ENCODE measurements at regions not wholly inside any gene's neighbourhood (a gene's known extent, or its start where the extent isn't known, plus 50 kb on each side); places are given as distances from the start of the nearest gene placed in this dataset.
"Not testable (repeated sequence)": the region's sequence is repeated elsewhere in the genome, so short reads cannot be mapped to it uniquely, and the experiment has no call there.

- no peak overlapping the region for H3K27ac ChIP-seq (ENCODE audit: low read length)
- ATAC-seq (no peak), DNase-seq (no peak)
- Mint-ChIP-seq H3K4me1 (no peaks in the 10 kb centered on the region), H3K4me3 (no peak overlapping the region), H3K9me3 (no peaks in the 10 kb centered on the region), H3K27me3 (ENCODE audit: low read depth in 2 of 2) (peaks cover 6 to 30% of the 10 kb centered on the region in 2 donors), H3K27ac (no peak overlapping the region), H3K36me3 (no peaks in the 10 kb centered on the region)
- H3K27me3 ChIP-seq (ENCODE audit: control insufficient read depth, insufficient read depth, low read length): no peaks in the 10 kb centered on the region
- 25% methylated on average over 1 of the region's 1 CpG for WGBS (ENCODE audit: insufficient coverage)
- no peaks in the 10 kb centered on the region for H3K4me1 ChIP-seq (ENCODE audit: control insufficient read depth, insufficient read depth, low read length)
- no peak for TF ChIP-seq CTCF (IDR thresholded peaks at IDR 0.05)
- H3K4me3 ChIP-seq (ENCODE audit: low read length): no peak overlapping the region
- intact Hi-C loops (cut with micrococcal nuclease): no loop called here
- H3K36me3 ChIP-seq (ENCODE audit: control insufficient read depth, insufficient read depth, low read length): no peaks in the 10 kb centered on the region
- H3K9me3 ChIP-seq (ENCODE audit: control insufficient read depth, insufficient read depth, low read length): no peaks in the 10 kb centered on the region
Measured at GRCh38 chr12:125341422-125341821, 276.2 kb downstream of the AACS start.

- Mint-ChIP-seq H3K4me3 (no peak overlapping the region), H3K9me3 (no peaks in the 10 kb centered on the region), H3K4me1 (no peaks in the 10 kb centered on the region), H3K27ac (no peak overlapping the region), H3K27me3 (ENCODE audit: low read depth in 2 of 2) (peaks cover 6 to 15% of the 10 kb centered on the region in 2 donors), H3K36me3 (no peaks in the 10 kb centered on the region)
- 82% methylated on average over 2 of the region's 3 CpGs for WGBS (ENCODE audit: insufficient coverage)
- H3K27ac ChIP-seq (ENCODE audit: low read length): no peak overlapping the region
- ATAC-seq: no peak
- TF ChIP-seq CTCF (IDR thresholded peaks at IDR 0.05): no peak
- intact Hi-C loops (cut with micrococcal nuclease): no loop called here
- DNase-seq: no peak
- H3K27me3 ChIP-seq (ENCODE audit: control insufficient read depth, insufficient read depth, low read length): no peaks in the 10 kb centered on the region
- H3K4me1 ChIP-seq (ENCODE audit: control insufficient read depth, insufficient read depth, low read length): no peaks in the 10 kb centered on the region
- H3K4me3 ChIP-seq (ENCODE audit: low read length): no peak overlapping the region
- H3K9me3 ChIP-seq (ENCODE audit: control insufficient read depth, insufficient read depth, low read length): no peaks in the 10 kb centered on the region
- no peaks in the 10 kb centered on the region for H3K36me3 ChIP-seq (ENCODE audit: control insufficient read depth, insufficient read depth, low read length)
Measured at GRCh38 chr12:125343649-125344048, 278.4 kb downstream of the AACS start.

- Mint-ChIP-seq H3K27me3 (ENCODE audit: low read depth in 2 of 2) (peaks cover 3 to 17% of the 10 kb centered on the region in 2 donors), H3K4me1 (no peaks in the 10 kb centered on the region), H3K9me3 (no peaks in the 10 kb centered on the region), H3K36me3 (no peaks in the 10 kb centered on the region), H3K4me3 (no peak overlapping the region), H3K27ac (no peak overlapping the region)
- intact Hi-C loops (cut with micrococcal nuclease): no loop called here
- TF ChIP-seq CTCF (IDR thresholded peaks at IDR 0.05): no peak
- ATAC-seq (no peak), DNase-seq (no peak)
- Histone ChIP-seq H3K27ac (ENCODE audit: low read length) (no peak overlapping the region), H3K4me3 (ENCODE audit: low read length) (no peak overlapping the region), H3K9me3 (ENCODE audit: control insufficient read depth, insufficient read depth, low read length) (no peaks in the 10 kb centered on the region), H3K4me1 (ENCODE audit: control insufficient read depth, insufficient read depth, low read length) (no peaks in the 10 kb centered on the region), H3K27me3 (ENCODE audit: control insufficient read depth, insufficient read depth, low read length) (no peaks in the 10 kb centered on the region), H3K36me3 (ENCODE audit: control insufficient read depth, insufficient read depth, low read length) (no peaks in the 10 kb centered on the region)
- WGBS (ENCODE audit: insufficient coverage): 3% methylated on average over 3 of the region's 4 CpGs
Measured at GRCh38 chr12:125346362-125346761, 281.1 kb downstream of the AACS start.

GRCh38 chr12:125351788-125352187, 286.6 kb downstream of the AACS start:
- H3K27ac Mint-ChIP-seq: no peak overlapping the region
- H3K36me3 Mint-ChIP-seq: no peaks in the 10 kb centered on the region
- H3K9me3 ChIP-seq (ENCODE audit: control insufficient read depth, insufficient read depth, low read length): no peaks in the 10 kb centered on the region
- no peaks in the 10 kb centered on the region for H3K4me1 ChIP-seq (ENCODE audit: control insufficient read depth, insufficient read depth, low read length)
- DNase-seq (no peak), ATAC-seq (no peak)
- 83% methylated on average over 2 of the region's 2 CpGs for whole genome bisulfite sequencing (ENCODE audit: insufficient coverage)
- peaks cover 0 to 17% of the 10 kb centered on the region in 2 donors for H3K27me3 Mint-ChIP-seq (ENCODE audit: low read depth in 2 of 2)
- TF ChIP-seq CTCF (IDR thresholded peaks at IDR 0.05): no peak
- H3K4me3 ChIP-seq (ENCODE audit: low read length): no peak overlapping the region
- no peaks in the 10 kb centered on the region for H3K4me1 Mint-ChIP-seq
- no peaks in the 10 kb centered on the region for H3K36me3 ChIP-seq (ENCODE audit: control insufficient read depth, insufficient read depth, low read length)
- H3K27ac ChIP-seq (ENCODE audit: low read length): no peak overlapping the region
- intact Hi-C loops (cut with micrococcal nuclease): no loop called here
- H3K27me3 ChIP-seq (ENCODE audit: control insufficient read depth, insufficient read depth, low read length): no peaks in the 10 kb centered on the region
- H3K9me3 Mint-ChIP-seq: peaks cover 0 to 1% of the 10 kb centered on the region in 2 donors
- no peak overlapping the region for H3K4me3 Mint-ChIP-seq

GRCh38 chr12:125353002-125353401, 287.8 kb downstream of the AACS start:
- H3K36me3 Mint-ChIP-seq; H3K9me3 ChIP-seq (ENCODE audit: control insufficient read depth, insufficient read depth, low read length); H3K27me3 ChIP-seq (ENCODE audit: control insufficient read depth, insufficient read depth, low read length); DNase-seq; H3K27ac Mint-ChIP-seq; ATAC-seq; H3K4me3 ChIP-seq (ENCODE audit: low read length); H3K36me3 ChIP-seq (ENCODE audit: control insufficient read depth, insufficient read depth, low read length); intact Hi-C loops (cut with micrococcal nuclease); H3K9me3 Mint-ChIP-seq; H3K27ac ChIP-seq (ENCODE audit: low read length); H3K4me3 Mint-ChIP-seq; H3K4me1 ChIP-seq (ENCODE audit: control insufficient read depth, insufficient read depth, low read length); H3K4me1 Mint-ChIP-seq: not testable (repeated sequence)
- H3K27me3 Mint-ChIP-seq (ENCODE audit: low read depth in 2 of 2): peaks cover 0 to 17% of the 10 kb centered on the region in 2 donors

Measured in natural killer cell (primary cell).